Fibroblast of gingiva (primary cell): ENCODE measurements at regions not wholly inside any gene's neighbourhood (a gene's known extent, or its start where the extent isn't known, plus 50 kb on each side); places are given as distances from the start of the nearest gene placed in this dataset.

Experiments
- DNase-seq: peaks from one replicate; pipeline ENCODE4 v3.0.0-alpha.2; 2011; ENCODE audit warnings: low read depth

- no peak for DNase-seq
Observed at GRCh38 chr2:121018136-121019061, 266.6 kb downstream of the TFCP2L1 start.

- DNase-seq = no peak
Observed at GRCh38 chr2:121019071-121019470, 265.9 kb downstream of the TFCP2L1 start.

- DNase-seq = no peak
Observed at GRCh38 chr2:121019756-121020155, 265.2 kb downstream of the TFCP2L1 start.

- no peak for DNase-seq
Observed at GRCh38 chr2:121021685-121022084, 263.3 kb downstream of the TFCP2L1 start.

- no peak for DNase-seq
Observed at GRCh38 chr2:121028577-121028976, 256.4 kb downstream of the TFCP2L1 start.

- no peak for DNase-seq
Observed at GRCh38 chr2:121030523-121030922, 254.5 kb downstream of the TFCP2L1 start.

GRCh38 chr2:121031568-121032340 is 253.2 kb downstream of the TFCP2L1 start:
- no peak for DNase-seq

GRCh38 chr2:121033461-121033996 is 251.5 kb downstream of the TFCP2L1 start:
- DNase-seq = no peak

- DNase-seq = no peak
Observed at GRCh38 chr2:121034551-121034950, 250.5 kb downstream of the TFCP2L1 start.

- DNase-seq = no peak
Observed at GRCh38 chr2:121036226-121036692, 248.7 kb downstream of the TFCP2L1 start.

- no peak for DNase-seq
Observed at GRCh38 chr2:121037480-121037879, 247.5 kb downstream of the TFCP2L1 start.

GRCh38 chr2:121038031-121038430 is 247.0 kb downstream of the TFCP2L1 start:
- no peak for DNase-seq

GRCh38 chr2:121038431-121038830 is 246.6 kb downstream of the TFCP2L1 start:
- no peak for DNase-seq

GRCh38 chr2:121038891-121039616 is 245.9 kb downstream of the TFCP2L1 start:
- DNase-seq = peak; percentile 17

- peak; percentile 10 for DNase-seq
Observed at GRCh38 chr2:121039679-121040078, 245.3 kb downstream of the TFCP2L1 start.

- DNase-seq = no peak
Observed at GRCh38 chr2:121041516-121041915, 243.5 kb downstream of the TFCP2L1 start.

- DNase-seq = no peak
Observed at GRCh38 chr2:121043061-121043826, 241.8 kb downstream of the TFCP2L1 start.

- DNase-seq = no peak
Observed at GRCh38 chr2:121043827-121044222, 241.2 kb downstream of the TFCP2L1 start.

GRCh38 chr2:121044412-121044811 is 240.6 kb downstream of the TFCP2L1 start:
- no peak for DNase-seq

GRCh38 chr2:121045245-121045644 is 239.8 kb downstream of the TFCP2L1 start:
- DNase-seq = no peak

GRCh38 chr2:121046335-121046734 is 238.7 kb downstream of the TFCP2L1 start:
- DNase-seq = peak; percentile 15
